Muscle of back (tissue), 3 donors: ENCODE measurements at regions not wholly inside any gene's neighbourhood (a gene's known extent, or its start where the extent isn't known, plus 50 kb on each side); places are given as distances from the start of the nearest gene placed in this dataset.
A peak's percentile ranks its signal among the peaks of the same experiment; 100 is the strongest.
"Not testable (repeated sequence)": the region's sequence is repeated elsewhere in the genome, so short reads cannot be mapped to it uniquely, and the experiment has no call there.

Source experiments
- DNase-seq, 3 donors: peaks; one replicate each; pipeline versions ENCODE4 v3.0.0 to v3.0.0-alpha.2; 2013

DNA sequence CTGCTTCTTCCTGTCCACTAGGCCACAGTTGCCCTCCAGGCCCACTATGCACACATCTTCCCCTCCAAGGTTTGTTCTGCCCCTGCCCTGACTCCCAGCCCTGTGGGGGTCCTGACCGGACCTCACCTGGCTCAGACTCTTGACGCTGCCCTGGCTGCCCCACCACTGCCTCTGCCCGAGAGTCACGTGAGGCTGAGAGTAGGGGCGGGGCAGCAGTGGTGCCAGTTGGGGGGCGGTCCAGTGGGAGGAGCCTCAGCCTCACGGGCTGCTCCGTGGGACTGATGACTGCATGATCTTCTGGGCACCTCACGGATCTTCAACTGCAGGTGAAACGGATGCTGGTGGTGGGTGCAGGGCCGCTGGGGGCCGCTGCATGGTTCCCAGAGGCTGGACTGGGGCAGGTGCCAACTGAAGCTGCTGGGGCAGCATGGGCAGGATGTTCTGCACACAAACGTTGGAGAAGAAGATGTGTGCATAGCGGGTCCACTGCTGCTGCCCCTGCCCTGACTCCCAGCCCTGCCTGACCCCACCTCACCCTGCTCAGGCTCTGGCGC is 77.6 kb downstream of the HHIPL2 start:
- not testable (repeated sequence) for DNase-seq

DNA sequence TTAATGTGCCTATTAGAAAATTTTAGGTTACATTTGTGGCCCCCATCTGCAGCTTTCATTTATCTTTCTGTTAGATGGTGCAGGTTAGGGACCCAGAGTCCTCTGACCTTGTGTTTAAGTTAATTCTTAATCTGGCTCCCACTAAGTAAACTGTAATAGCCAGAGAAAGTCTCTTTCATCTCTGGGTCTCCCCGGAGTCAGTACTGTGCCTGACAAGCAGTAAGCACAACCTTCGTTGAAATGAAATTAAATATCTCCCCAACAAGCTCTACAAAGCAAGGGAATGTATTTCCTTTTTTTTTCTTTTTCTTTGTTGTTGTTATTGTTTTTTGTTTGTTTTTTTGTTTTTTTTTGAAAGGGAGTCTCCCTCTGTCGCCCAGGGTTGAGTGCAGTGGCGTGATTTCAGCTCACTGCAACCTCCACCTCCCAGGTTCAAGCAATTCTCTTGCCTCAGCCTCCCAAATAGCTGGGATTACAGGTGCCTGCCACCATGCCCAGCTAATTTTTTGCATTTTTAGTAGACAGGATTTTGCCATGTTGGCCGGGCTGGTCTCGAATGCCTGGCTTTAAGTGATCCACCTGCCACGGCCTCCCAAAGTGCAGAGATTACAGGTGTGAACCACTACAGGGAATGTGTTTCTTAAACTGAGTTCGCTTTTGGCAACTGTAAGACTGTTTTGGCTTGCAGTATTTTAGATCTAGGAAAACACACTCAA is 81.6 kb downstream of the HHIPL2 start:
- DNase-seq = no peak

DNA sequence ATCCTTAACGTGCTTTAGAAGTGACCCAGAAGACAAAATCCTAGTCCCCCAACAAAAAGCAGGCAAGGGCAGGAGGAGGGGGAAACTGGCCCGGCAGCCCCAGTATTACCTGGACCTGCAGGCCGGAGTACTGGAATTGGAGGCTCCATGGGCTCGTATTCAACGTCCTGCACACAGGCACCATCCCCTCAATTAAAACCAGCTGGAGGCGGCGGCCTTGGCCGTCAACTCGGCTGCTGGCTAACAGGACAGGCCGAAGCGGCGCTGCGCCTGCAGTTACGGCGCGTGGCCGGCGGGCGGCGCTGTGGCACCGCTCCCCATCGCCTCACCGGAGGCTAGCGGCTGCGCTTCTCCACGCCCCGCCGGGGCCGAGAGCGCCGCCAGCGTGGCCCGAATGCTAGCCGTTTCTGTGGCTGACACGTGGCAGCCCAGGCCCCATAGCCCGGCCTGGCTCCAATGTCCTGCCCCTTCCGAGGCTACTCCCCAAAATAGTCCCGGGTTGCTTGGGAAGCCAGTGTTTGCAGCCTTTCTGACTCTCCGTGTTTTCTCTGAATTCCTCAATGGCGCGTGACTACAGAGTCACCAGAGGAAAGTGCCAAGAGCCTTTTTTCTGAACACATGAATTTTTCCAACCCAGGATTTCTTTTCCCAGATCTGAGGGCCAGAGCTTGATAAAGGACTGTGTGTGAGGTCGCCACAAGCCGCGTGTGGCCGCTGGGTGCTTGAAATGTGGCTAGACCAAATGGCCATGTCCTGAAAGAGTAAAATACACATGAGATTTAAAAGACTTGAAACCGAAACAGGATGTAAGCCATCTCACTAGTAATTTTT is 82.5 kb downstream of the HHIPL2 start:
- DNase-seq = peak; percentile 92 to 97 (median 94)

DNA sequence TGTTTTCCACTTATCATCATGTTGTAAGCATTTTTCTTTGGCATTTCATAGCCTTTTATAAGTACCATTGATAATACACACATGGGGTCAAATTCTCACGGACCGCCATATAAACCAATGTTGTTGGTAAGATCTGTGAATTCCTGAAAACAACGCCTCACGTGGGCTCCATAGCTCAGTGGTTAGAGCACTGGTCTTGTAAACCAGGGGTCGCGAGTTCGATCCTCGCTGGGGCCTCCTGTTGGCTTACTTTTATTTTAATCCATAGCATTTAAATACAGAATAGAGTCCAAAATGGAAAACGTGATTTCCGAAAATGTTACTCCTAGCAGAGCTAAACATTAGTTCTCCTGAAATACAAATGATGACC is 83.1 kb downstream of the HHIPL2 start:
- DNase-seq = peak in 2 of 3 donors; percentile 58 to 61

DNA sequence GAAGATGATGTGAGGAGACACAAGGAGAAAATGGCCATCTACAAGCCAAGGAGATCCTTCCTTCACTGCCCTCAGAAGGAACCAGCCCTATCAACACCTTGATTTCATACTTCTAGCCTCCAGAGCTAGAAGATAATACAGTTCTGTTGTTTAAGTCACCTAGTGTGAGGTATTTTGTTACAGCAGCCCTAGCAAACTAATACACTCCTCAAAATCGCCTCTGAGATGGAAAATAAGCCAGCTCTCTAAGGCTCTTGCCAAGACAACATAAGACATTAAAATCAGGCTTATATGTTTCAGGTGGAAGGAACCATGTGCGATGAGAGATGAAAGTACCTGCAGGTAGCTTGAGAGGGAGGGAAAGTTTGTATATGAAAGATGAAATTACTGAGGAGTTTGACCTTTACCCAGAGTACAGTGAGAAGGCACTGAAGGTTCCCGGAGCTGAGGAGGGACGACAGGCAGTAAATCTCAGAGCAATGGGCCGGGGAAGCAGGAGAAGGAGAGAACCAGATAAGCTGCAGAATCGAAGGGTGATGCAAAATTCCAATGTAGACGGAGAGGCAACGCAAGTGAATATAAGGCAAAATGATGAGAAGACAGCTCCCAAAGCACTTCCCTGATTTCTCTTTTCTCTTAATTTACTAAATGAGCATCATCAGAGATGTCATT is 84.7 kb downstream of the HHIPL2 start:
- DNase-seq = no peak

DNA sequence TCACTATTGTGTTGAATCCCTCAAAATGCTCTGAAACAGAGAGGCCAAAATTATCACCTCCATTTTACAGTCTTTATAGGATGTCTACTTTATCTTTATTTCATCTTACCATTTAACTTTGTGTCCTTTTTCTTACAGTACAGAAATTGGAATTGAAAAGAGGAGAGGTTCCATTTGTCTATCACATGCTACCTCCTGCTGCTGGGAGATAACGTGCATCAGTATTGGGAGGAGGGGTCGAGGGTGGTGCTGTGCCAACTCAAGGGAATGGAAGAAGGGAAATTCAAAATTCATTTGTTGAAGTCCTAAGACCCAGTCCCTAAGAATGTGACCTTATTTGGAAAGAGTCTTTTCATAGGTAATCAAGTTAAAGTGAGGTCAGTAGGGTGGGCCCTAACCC is 85.3 kb downstream of the HHIPL2 start:
- no peak for DNase-seq

DNA sequence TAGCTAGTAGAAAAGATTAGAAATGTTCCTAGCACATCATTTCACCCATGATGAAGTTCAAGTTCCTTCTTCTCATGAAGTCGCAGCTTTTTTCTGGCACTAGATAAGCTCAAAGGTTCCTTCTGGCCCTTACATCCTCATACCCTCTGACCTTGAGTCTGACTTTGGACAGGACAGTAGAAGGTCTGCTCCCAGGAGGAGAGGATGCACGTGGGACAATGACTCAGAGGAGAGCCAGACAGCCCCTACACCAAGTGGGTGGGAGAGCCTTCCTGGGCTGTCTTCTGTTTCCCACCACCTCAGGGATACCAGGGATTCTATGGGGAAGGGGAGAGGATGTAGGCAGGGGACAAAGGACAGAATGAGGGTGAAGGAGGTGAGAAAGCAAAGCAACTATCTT is 86.0 kb downstream of the HHIPL2 start:
- DNase-seq = no peak

DNA sequence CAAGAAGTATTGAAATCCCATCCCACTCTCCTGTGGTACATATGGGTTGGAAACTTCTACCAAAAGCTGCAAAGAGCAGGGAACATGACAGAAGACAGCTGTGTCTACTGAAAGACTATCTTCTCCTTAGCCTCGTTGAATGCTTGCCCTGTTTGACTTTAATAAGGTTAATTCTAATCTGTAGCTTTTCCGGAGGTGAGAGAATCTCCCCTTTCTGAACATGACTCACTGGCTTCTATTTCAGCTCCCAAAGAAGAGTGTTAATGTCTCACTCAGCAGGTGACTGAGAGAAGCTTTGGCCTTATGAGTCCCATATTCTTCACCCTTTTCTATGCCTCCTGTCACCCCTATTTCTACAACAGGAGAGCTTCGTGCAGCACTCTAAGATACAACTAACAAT is 88.3 kb downstream of the HHIPL2 start:
- no peak for DNase-seq

DNA sequence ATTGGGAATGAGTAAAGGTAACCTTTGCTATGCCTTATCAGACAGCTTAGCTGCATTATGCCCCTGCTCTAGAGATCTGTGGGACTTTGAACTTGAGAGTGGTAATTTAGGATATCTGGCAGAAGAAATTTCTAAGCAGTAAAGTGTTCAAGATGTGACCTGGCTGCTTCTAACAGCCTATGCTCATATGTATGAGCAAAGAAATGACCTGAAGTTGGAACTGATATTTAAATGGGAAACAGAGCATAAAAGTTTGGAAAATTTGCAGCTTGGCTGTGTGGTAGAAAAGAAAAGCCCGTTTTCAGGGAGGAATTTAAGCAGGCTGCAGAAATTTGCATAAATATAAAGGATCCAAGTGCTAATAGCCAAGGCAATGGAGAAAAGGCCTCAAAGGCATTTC is 90.4 kb downstream of the HHIPL2 start:
- no peak for DNase-seq

DNA sequence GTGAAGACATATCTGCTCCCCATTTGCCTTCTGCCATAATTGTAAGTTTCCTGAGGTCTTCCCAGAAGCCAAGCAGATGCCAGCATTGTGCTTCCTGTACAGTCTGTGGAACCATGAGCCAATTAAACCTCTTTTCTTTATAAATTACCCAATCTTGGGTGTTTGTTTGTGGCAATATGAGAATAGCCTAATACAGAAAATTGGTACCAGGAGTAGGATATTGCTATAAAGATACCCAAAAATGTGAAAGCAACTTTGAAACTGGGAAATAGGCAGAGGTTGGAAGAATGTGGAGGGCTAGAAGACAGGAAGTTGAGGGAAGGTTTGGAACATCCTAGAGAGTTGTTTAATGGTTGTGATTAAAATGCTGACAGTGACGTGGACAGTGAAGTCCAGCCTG is 90.8 kb downstream of the HHIPL2 start:
- no peak for DNase-seq

DNA sequence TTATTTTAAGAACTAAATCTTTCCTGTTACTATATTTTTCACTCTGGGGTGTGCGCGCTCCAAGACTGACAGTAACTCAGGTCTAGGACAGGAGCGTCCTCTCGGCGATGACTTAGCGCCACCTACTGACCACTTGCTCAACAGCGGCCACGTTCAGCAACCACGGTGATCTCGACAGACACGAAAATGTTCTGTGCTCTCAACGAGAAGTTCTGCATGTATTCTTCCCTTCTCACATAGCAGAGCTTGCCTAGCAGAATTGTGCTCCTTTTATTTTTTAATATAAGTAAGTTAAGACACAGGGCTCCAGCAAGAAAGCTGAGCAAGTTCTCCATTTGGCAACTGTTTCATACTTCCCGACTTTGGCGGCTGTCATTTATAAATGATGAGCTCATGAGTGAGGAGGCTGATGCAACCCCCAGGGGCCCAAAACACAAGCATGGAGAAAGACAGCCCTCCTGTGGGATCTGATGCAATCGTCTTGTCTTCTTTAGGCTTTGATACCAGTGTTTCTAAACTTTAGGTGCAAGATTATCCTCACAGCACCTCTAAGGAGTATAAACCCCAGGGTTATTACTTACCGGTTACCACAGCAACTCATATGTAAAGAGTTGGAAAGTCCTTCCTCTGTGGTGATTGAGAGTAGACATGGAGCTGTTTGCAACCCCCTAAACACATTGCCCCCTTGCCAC is 92.6 kb downstream of the HHIPL2 start:
- DNase-seq = peak; percentile 89 to 95 (median 93)

DNA sequence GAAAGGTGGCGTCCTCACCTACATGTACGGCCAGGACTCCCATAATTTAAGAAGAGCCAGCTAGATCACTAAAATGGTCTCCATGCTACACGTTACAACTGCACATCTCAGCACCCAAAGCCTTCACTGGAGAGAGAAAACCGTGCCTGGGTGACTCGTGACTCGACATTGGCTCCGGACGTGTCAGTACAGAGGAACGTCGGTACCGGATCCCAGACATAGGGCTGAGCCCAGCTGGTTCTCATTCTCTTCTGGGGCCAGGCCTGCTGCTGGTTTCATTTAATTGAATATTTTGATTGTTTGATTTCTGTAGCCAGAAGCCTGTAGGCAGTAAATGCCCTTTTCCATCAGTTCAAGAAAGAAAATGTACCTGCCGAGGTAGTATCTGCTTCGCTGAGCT is 93.1 kb downstream of the HHIPL2 start:
- DNase-seq = no peak

DNA sequence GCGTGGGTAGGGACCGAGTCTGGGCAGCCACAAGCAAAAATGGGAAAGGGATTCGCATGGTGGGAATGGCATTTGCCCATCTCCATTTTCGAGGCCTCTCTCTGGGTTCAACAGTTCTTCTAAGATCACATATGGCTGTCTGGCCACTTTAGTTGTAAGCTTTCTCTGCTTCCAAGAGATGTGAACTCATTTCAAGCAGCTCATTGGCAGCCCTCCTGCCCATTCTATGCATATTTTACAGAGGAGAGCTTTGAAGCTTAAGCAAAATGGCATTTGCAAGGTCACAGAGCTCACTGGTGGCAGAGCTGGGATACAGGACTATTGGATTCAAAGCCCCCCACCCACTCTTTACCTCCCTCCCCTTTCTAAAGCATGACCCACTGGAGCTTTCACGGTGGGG is 93.7 kb downstream of the HHIPL2 start:
- DNase-seq = peak in 1 of 3 donors; percentile 32

DNA sequence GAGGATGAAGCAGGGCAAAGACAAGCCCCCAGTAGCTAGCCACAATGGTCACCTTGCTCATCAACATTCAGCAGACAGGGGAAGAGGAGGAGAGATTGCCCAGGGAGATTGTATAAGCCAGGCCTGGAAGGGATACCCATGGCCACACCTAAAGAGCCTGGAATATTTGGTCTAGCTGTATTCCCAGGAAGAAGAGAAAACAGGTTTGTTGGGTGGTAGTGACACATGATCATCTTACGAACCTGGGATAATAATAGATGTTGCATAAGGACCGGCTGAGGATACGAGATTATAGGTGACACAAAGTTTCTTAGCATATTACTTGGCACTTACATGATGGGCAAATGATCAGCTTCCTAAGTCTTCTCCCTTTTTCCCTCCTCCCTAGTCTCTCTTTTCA is 95.9 kb downstream of the HHIPL2 start:
- DNase-seq = no peak

DNA sequence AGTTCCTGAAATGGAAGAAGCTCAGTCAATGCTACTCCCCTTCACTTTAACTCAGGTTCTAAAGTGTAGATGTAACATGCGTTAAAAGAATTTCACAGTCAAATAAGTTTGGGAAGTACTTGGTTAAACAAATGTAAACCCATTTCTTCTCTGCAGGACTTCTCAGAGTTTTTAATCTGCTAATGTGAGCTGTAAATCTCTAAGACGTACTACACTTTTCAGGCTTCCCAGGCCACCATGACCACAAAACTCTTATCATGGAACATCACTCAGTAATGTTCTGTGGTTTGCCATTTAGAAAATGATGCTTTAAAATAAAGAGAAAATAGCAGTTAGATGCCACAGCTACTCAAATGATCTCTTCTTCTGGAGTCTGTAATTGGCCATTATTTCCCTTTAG is 104.3 kb downstream of the HHIPL2 start:
- no peak for DNase-seq

DNA sequence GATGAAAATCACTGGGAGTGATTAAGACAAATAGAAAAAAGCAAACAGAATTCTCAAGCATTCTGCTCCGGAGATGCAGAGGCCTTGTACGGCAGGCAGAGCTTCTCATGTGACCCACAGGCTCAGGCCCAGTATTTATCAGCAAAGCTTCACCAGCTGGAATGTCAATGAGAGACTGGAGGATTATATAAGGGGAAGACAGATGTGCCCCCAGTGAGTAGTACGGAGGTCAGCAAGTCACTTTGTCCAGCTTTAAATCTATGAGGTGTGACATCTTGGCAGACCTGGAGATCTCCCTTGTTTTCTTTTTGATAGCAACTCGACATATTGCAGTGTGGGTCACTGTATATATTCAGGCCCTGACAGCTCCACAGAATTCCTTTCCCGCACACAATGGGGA is 106.8 kb downstream of the HHIPL2 start:
- DNase-seq = peak in 1 of 3 donors; percentile 27

DNA sequence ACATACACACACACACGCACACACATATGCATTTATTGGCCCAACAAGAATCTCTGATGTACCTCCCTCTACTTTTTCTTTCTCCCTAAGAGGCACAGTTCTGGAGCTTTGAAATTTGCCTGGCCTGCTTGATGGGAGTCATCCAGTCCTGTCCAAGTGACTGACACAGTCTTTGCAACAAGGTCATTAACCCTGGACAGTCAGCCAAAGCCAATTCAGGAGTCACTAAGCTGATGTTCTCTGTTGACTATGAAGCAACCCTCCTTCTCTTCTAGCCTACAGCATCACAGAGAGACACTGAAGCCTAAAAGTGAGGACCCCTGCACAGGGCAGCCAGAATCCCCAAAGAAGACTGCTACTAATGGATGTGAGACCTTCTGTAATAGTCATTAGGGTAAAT is 123.1 kb downstream of the HHIPL2 start:
- no peak for DNase-seq

DNA sequence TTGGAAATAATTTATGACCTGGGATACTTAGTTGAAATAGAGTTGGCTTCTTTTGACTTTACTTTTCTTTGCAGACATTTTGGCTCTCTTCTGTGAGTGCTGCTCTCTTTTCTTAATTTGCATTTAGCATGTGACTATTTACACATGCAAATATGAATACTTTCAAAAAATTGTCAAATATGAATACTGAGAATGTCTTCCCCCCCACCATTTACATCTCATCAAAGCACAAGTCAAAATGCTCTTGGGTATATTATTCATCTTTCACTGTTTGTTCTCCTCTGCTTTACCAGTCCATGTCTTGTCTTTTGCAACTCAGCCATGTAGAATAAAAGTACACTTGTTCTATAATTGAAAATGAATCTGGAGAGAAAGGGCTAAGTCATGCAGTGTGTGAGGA is 126.5 kb downstream of the HHIPL2 start:
- DNase-seq = no peak

DNA sequence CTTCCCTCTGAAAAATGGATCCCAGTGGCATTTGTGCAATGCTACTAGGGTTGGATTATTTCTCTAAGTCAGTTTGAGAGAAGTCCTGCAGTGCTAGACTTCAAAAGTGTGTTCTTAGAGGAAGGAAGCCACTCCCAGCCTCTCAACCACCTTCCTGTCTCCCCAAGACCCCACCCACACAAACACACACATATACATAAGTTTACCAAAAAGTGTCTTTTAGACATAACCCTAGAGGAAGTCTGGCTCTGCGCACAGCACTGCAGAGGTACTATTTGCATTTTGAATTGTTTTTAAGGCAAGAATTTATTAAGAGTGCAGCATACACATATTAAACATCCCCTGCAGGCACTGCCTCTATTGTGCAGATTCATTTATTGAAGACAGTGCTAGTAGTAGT is 127.3 kb downstream of the HHIPL2 start:
- DNase-seq = no peak

DNA sequence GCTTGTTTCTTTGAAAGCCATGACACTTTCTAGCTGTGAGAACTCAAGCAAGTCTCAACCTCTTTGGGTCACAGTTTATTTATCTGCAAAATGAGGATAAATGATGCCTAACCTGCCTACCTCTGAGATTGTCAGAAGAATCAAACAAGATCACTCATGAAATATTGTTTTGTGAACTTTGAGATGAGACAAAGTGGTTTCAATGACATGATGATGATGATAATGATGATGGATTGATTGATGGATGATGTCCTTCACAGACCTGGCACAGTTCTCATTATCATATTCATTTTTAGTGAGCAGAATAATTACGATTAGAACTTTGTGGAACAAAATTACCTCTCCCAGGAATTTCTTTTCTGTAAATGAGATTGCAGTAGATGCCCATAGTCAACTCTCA is 129.2 kb downstream of the HHIPL2 start:
- DNase-seq = no peak

DNA sequence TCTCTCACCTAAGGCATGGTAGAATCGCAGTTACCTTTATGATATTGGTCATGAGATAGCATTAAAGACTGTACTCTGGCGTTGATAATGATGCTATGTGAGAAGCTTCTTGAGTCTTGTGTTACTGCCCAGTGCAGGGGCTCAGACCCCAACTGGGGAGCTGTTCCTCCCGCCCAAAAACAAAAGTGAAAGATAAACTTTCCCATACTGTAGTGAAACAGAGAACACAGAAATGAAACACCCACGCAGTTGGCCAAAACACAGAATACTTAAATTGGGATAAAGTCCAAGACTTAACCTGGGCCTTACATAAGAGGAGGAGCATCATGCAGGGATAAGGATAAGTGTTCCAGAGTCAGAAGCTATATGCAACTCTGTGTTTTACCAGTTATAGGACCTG is 130.6 kb downstream of the HHIPL2 start:
- no peak for DNase-seq
